HG03439 (cell line): ENCODE measurements at regions not wholly inside any gene's neighbourhood (a gene's known extent, or its start where the extent isn't known, plus 50 kb on each side); places are given as distances from the start of the nearest gene placed in this dataset.

Source experiments
- ATAC-seq: cut with Tn5 transposase; IDR thresholded peaks from one replicate; pipeline ENCODE4 v1.9.1; 2021; ENCODE audit warnings: mild to moderate bottlenecking, moderate library complexity; ENCODE audit not compliant: unreplicated experiment

DNA sequence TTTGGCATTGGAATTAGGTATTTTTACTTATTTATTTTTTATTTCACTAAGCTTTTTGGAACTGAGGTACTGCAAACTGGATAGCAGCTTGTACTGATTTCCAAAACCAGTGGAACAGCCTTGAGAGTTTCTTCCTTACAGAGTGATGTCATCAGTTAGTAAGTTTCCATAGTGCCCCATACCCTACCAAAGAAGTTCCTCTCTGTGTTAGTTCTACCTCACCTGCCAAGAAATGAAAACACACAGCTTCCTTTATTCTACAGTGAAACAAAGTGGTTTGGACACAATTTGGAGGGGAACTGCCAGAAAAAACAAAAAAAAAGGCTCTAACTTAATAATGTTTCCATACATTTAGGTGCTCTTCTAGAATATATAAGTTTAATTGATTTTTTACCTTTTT, 430.9 kb upstream of the ADGRL2 start:
- no peak for ATAC-seq

DNA sequence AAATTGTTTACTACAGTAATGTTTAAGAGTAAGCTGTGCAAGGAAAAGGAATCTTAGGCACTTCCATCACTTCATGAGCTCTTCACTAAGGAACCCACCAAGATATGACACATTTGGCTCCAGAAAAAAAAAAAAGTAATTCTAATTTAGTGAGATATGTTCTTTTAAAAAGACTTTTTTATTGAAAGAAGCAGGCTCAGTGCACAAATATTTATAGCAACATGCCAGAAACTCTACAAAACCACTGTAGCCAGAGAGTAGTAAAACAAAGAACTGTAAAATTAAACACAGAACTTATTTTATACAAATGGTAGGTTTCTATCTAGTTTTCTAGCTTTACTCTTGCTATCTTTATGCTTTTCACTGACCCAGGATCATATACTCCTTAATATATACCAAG, 434.6 kb upstream of the ADGRL2 start:
- ATAC-seq: no peak

DNA sequence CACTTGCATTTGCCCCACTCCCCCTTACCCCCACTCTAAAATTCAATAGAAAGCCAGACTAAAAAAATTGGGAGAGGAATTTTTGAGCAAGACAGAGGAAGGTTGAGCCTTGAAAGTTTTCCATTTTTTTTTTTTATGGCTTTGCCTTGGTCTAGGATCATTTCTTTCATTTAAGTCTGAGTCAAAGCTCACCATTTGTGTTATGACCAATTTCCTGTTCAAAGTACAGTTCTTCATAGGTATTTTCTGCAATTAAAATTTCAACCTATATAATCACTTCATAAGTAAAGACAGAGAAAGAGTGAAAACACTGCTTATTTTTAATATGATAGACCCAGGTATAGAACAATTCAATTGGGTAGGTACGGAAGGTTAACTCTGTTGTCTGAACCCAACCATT, 436.6 kb upstream of the ADGRL2 start:
- ATAC-seq: no peak

DNA sequence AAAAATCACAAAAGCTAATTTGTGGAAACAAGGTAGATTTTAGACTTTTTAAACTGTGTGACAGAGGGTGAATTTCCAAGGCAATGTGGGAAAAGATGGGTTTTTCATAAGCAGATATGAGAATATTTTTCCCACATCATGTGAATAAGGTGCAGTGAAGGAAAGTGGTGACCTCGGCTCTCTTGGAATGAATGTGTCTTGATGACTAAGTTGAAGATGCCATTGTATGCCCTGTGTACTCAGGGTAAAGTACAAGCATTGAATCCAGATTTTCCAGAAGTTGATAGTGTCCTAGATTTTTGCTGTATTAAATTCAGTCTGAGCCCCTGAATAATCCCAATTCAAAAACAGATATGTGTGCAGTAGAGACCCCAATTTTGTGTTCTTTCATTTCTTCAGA, 442.6 kb upstream of the ADGRL2 start:
- ATAC-seq: no peak

DNA sequence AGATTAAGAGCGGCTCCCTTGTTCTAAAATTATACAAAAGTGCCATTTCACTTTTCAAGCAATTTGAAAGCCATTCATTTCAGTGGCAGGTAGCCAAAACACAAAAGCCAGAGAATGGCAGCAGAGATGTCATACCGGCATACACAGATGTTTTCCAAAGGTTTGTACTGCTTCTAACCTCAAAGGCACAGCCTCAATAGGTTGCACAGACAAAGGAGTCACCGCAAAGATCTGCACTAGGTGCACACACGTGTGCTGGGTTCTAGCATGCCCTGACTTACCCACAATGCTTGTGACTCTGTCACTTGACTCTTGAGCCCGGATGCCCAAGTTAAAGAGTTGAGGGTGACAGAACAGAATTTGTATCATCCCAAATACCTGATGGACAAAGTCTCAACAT, 448.9 kb upstream of the ADGRL2 start:
- no peak for ATAC-seq

DNA sequence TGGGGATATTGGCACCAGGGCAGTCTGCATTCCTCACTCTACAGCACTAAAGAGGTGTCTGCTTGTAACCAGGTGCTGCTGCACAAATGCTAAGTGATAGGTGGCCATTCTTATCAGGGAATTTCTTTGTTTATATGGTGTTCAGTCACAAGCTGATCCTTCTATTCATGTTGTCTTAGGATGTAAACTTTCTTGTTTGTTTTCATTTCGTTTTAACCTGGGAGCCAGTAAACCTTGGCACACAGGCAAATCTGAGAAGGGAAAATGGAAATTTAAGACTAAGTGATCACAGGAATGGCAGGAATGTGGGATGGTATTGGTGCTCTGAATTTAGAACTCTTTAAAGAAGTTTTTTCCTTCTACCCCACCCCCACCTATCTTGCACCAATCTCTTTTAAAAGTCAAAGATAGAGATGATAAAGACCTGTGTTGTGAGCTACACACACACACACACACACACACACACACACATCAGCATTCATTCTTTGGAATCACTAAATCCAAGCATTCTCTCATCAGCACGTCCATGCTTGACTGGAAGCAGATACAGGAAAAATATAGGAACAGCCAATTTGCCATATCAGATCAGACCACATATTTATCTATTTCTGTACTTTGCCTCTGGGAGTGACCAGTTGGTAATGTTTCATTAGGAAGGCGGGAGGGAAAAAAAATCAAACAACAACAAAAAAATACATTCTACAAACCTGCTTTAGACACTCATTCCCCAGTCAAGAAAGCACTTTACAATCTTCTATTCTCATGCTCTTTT, 451.4 kb upstream of the ADGRL2 start:
- no peak for ATAC-seq

DNA sequence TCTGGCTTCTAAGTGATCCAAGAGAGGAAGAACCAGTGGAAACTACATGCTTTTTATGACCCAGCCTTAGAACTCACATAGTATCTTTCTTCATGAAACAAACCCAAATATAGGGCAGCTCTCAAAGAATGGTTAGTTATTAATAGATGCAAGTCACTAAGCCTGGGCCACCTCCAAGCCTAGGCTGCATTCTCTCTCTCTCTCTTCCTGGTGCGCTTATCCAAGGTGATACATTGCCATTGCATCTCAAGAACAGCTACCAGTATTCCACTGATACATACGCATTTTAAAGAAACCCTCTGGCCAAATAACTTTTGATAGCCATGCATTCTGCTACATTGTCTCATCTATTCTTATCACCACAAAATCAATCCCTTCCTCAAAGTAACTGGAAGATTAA, 455.6 kb upstream of the ADGRL2 start:
- ATAC-seq: no peak

DNA sequence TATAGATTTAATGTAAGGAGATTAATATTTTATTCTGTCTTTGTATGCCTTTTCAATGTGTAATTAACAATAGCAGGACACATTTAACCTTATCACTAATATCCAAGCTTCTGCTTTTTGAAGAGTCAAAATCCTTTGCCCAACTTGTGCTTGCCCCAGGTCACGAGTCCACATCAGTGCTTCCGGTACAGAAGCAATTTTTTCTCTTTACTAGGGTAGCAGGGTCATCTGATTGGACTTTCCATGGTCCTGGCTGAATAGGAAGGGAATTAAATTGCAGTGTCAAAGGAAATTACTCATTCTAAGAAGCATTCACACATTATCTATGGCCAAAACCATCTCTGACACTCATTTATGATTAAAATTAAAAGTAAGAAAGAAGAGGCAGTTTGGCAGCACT, 460.5 kb upstream of the ADGRL2 start:
- ATAC-seq: no peak

DNA sequence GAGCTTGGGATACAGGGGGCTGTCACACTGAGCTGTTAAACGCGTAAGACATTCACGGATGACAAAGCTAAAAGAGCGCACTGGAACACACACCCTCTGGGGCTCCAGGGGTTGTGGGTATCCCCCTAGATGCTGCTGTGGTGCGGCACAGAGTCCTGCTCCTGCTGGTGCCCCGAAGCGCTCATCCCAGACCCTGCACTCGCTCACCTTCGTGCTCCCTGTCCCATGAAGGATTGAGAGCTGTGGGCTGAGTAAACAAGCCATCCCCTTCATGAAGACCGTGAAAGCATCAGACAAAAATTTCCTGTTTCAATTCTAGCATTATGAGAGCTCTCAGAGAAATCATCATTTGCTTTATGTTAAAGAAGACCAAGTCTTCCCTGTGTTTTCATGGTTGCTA, 463.5 kb upstream of the ADGRL2 start:
- ATAC-seq: no peak

DNA sequence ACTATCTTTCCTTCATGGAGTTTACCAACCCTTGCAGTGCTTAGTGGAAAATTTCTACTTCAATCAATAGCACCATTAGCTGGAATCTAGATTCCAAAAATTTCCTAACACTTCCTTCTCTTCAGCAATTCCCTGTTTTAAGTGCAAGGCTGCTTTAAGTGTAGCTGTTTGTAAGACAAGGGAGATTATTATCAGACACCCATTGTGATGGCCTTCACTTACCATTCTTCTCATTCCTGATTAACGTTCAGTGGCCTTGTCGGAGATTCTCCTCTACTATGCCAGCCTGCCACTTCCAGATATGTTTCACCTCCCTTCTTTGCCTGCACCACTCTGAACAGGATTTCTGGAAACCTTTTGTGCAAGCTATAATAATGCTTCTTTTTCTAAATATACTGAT, 464.9 kb upstream of the ADGRL2 start:
- ATAC-seq: no peak

DNA sequence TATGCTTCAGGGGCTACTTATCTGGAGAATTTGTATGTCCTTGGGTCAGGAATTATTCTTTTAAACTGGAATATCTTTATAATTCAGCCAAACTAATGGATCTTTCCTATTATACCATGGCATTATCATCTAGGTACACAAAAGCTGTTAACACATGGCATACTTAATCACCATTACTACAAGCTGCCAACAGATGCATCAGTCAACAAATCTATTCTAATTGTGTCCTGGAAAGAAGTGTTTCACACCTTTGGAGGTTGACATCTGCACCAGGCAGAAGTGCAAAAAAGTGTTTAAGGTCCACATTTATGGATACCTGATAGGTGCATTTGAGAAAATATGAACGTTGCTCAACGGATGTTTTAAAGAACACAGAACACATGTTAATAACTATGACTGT, 470.2 kb upstream of the ADGRL2 start:
- no peak for ATAC-seq

DNA sequence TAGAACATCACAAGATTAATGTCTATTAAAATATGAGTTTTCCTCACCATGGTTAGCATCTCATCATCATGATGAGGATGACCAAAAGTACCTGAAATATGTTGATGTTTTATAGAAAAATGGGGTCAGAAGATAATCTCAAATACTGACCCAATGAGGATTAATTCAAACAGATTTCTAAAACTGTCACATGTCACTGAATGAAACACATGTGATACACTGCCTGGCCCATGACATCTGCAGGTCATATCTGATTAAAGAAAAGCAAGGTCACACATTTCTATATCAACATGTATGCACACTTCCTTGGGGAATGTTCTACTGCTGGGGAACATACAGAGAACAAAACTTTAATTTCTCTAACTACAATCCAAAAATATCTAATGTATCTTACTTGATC, 470.6 kb upstream of the ADGRL2 start:
- no peak for ATAC-seq

DNA sequence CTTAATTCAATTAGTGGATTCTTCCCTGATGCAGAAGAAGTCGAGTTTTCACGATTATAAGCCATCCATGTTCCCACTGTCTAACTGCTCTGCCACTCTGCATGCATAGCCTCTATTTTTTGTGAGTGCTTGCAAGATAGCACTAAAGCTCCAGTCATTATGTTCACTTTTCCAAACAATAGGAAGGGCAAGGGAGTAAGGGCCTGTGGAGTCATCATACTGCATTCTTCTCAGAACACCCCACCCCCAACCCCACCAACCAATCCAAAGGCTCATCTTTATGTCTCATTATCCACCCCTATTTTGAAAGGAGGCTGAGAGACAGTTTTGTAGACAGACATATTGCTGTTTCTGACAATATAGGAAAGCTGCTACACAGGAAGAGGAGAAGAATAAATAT, 471.7 kb upstream of the ADGRL2 start:
- ATAC-seq: no peak

DNA sequence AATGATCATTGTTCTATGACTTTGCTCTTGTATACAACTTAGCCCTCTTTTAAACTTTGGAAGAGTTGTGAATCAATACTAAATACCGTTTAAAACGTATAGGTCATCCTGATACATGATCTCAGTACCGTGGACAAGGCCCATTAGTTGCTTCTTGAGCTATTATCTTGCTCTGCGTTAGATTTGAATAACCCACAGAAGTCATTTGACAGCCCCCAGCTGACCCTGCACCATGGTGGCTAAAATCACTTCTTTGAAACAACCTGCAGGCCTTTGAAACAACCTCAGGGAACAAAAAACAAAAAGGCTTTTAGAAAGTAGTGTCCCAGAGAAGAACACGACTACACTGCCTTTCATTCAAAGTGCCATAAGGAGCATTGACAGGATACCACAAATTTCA, 473.0 kb upstream of the ADGRL2 start:
- no peak for ATAC-seq

DNA sequence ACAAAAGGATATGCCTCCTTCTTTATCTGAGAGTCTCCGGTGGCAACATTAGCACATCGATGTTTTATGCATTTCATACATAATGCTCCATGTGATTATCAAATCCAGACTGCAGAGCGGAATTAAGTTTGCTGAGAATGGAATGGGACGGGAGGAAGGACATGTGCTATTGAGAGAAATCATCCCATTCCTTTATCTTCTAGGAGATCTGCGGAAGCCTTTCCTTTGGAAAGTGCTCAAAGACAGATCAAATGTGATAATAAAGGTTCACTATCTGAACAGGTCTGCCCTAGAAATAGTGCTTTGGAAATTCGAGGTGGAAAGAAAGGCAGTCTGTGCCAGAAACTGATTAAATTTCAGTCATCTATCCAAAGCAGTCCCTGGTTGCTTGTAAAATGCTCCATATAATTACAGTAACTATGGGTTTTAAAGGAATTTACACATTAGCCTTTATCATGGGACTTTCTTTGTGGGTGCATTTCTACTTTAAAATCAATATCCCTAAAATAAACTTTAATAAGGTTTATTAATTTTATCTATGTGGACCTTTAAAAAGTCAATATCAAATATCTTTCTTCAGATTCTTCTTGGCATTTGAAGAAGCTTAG, 473.5 kb upstream of the ADGRL2 start:
- no peak for ATAC-seq

DNA sequence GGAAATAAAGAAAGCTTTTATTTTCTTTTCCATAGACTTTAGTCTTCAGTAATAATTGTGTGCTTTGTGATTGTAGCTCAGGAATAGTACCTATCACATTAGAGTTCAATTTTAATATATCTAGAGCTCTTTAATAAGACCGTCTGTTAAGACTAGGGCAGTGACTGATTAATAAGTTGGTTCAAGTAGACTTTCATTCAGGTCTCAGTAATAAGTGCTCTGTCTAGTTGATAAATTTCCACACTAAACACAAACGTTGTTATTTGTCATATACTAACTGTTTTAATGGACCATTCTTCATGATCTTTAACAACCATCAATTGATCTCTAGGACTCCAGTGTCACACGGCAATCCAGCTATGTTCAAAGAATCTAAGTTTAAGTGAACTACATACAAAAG, 474.5 kb upstream of the ADGRL2 start:
- no peak for ATAC-seq

DNA sequence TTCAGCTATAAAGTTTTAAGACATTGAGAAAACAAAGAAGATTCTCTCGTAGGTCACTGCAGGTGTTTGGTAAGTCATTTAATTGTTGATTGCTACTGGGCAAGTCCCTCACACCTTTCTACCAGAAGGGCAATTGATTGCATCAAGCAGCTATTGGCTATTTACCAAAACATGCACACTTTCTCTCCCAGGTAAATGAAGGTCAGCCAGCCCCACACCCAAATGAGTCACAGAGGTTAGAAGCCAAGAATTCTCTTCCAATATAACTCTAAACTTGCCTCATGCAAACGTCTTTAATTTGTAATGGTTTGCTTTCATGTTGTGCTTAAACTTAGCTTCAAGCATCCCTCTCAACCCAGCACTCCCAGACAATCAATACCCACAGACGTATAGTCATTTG, 475.3 kb upstream of the ADGRL2 start:
- ATAC-seq: no peak

DNA sequence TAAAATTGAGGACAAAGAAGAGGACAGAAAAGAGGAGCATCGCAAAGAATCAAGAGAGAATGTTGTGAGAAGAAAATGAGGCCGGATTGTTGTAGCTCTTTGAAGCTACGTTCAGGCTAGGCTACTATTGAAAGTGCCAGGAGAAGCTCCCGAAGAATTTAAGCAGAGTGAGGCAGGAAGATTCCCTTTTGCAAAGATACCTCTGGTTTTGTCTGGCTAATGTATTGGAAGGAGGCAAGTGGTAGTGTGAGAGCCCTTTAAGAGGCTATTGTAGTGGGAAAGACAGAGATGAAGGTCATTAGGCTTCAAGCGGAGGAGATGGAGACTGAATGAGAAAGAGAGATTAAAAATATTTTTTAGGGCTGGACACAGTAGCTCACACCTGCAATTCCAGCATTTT, 476.9 kb upstream of the ADGRL2 start:
- ATAC-seq: no peak

DNA sequence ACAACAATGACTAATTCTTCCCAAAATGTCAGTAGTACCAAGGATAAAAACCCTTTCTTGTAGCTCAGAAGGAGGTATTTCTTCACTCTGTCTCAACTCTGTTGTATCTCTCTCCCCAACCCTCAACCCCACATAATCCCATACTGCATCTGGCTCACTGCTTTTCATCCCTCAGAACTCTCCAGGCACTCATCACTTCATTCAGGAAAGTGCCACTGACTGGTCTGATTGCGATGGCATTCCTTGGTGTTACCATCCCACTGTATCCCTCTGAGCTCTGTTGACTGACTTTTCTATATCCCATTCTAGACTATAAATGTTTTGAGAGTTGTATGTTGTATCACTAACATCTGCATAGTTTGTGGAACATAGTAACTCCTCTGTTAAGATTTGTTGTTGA, 483.5 kb upstream of the ADGRL2 start:
- ATAC-seq: no peak

DNA sequence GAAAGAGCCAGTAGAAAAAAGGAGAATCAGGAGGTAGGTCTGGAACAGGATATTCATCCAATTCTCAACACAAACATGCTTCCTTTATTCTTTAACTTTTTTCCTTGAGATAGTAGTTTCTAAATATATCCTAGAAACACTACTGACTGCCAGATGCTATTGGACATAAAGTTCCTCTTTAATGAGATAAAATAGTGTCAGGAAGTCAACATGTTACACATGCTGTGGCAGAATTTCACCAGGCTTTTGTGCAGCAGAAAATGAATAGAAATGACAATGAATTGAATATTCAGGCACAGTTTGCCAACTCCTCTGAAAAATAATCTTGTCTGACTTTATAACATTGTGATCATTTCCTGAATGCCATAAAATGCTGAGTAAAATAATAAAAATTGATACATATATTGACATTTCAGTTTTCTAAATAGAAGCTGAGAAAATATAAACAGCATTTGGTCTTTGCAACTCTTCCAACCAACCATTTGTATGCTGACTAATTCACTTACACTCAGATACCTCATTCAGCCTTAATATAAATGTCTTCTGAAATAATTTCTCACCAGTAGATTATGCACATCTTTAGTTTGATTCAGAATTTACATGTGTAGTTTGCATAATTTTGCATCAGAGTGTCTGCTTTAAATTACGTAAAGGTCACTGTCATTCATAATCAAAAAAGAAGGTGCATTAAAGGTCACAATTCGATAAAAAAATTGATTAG, 486.1 kb upstream of the ADGRL2 start:
- no peak for ATAC-seq

DNA sequence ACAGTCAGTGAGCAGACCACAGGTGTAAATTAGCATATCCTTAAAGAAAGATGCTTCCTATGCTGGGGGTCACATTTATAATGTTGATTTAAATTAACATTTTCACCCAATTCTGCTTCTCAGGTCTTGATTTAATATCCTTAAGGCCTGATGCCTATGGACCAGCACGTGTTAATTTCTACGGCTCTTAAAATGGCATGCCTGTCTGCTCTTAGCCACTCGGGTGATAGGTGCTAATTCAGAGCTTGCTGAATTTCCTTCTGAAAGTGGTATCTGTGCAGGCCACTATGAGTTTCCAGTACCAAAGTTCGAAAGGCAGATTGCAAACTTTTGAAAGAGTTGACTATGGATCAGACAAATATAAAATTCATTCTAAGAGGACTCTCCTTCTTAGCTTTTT, 487.4 kb upstream of the ADGRL2 start:
- ATAC-seq: no peak

DNA sequence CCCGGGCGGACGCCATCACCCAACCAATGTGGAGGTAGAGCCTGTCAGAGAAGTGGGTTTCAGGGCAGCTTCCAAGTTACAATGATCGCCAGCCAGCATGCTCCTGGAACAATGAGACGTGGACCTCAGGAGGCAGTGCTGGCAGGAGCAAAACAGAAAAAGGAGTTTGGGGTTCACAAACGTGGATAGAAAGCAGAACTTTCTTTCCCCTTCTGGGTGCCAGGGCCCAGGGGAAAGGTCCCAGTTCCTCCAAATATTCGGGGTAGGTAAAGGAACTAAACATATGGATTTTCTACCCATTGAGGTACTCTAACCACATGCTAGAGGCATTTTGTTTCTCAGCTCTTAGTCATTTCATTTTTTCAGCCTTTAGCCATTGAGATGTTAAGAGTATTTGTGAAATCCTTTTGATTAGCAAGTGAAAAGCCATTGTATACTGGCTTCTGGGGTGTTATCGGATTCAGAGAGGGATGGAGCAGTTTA, 488.4 kb upstream of the ADGRL2 start:
- ATAC-seq: no peak
